Cardiac muscle cell (in vitro differentiated cells and primary cell): ENCODE measurements at regions not wholly inside any gene's neighbourhood (a gene's known extent, or its start where the extent isn't known, plus 50 kb on each side); places are given as distances from the start of the nearest gene placed in this dataset.
A peak's percentile ranks its signal among the peaks of the same experiment; 100 is the strongest.
"Not testable (repeated sequence)": the region's sequence is repeated elsewhere in the genome, so short reads cannot be mapped to it uniquely, and the experiment has no call there.

Experiments used
- DNase-seq, 2 donors: peaks; one replicate each; pipeline versions ENCODE4 v3.0.0 to v3.0.0-alpha.2; 2010 to 2017; ENCODE audit warnings: low read depth in 1 of 2, low spot score in 1 of 2
- H3K27ac ChIP-seq: fragments of 200-600 bp; sonication (generic); 2 replicates; pipeline ENCODE4 v1.5.1; 2016
- H3K27me3 ChIP-seq: fragments of 200-600 bp; sonication (generic); 2 replicates; pipeline ENCODE4 v1.6.0; 2016; ENCODE audit warnings: control low read depth
- H3K36me3 ChIP-seq: fragments of 200-600 bp; sonication (generic); 2 replicates; pipeline ENCODE4 v1.5.1; 2016; ENCODE audit warnings: control low read depth
- H3K4me1 ChIP-seq: fragments of 200-600 bp; sonication (generic); 2 replicates; pipeline ENCODE4 v1.8.1; 2017; ENCODE audit warnings: low read depth, mild to moderate bottlenecking, mixed run types
- H3K4me3 ChIP-seq: fragments of 200-600 bp; sonication (generic); 2 replicates; pipeline ENCODE4 v1.5.1; 2016; ENCODE audit warnings: mild to moderate bottlenecking
- H3K9me3 ChIP-seq: fragments of 200-600 bp; sonication (generic); 2 replicates; pipeline ENCODE4 v1.5.1; 2017; ENCODE audit warnings: low read depth, mild to moderate bottlenecking, control low read depth
- CTCF ChIP-seq: IDR thresholded peaks from 2 replicates; pipeline ENCODE4 v1.5.1; 2012; ENCODE audit warnings: low read depth, mild to moderate bottlenecking, low read length

DNA sequence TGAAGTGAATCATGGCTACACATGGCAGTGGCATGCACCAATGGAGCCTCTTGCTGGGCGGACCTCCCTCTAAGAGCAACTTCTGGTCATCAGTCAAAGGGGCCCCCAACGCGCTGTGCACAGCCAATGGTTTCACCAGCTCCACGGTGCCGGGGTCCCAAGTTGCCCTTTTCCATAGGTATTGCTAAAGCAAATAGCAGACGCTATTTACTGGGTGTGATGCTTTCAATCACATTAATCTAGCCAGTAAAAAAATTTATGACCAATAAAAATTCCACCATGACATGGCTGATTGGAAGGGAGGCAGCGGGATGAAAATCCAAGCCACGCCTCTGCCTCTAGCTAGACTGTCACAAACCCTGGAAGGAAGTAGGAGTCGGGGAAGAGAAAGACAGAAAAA lies 680.3 kb upstream of the SOX9 start:
- Histone ChIP-seq H3K4me1 (no peaks in the 10 kb centered on the region), H3K27me3 (no peaks in the 10 kb centered on the region), H3K27ac (no peak overlapping the region), H3K9me3 (no peaks in the 10 kb centered on the region), H3K4me3 (no peak overlapping the region), H3K36me3 (no peaks in the 10 kb centered on the region)
- TF ChIP-seq CTCF = no peak
- DNase-seq = no peak

DNA sequence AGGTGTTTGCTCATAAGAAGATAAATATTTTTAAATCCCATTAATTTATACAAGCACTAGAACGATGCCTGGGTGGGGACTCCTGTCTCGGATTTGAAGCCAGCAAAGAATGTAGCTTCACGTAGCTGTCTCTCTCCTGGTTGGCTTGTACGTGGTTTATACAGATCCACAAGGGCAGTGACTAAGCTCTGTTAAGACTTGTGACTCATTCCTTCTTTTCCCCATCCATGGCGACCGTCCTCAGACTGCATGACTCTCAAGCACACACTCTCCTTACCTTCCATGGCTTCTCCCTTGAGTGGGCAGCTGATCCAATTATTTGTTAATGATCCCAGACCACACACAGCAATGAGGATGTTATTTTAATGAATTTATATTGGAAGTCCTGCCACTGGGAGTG lies 679.7 kb upstream of the SOX9 start:
- no peak overlapping the region for H3K27ac ChIP-seq
- no peak for TF ChIP-seq CTCF

GRCh38 chr17:71444078-71444477 lies 676.7 kb upstream of the SOX9 start:
- H3K9me3 ChIP-seq = no peaks in the 10 kb centered on the region
- no peaks in the 10 kb centered on the region for H3K27me3 ChIP-seq
- H3K27ac ChIP-seq = no peak overlapping the region
- H3K4me3 ChIP-seq = no peak overlapping the region
- H3K36me3 ChIP-seq = no peaks in the 10 kb centered on the region
- no peaks in the 10 kb centered on the region for H3K4me1 ChIP-seq
- TF ChIP-seq CTCF = no peak
- no peak for DNase-seq

More for the DNA sequence above, 679.7 kb upstream of the SOX9 start:
- no peaks in the 10 kb centered on the region for H3K9me3 ChIP-seq
- H3K4me3 ChIP-seq = no peak overlapping the region
- H3K27me3 ChIP-seq = no peaks in the 10 kb centered on the region
- peak in 1 of 2 donors; percentile 57 for DNase-seq
- no peaks in the 10 kb centered on the region for H3K36me3 ChIP-seq
- no peaks in the 10 kb centered on the region for H3K4me1 ChIP-seq

- Histone ChIP-seq H3K27me3 (no peaks in the 10 kb centered on the region), H3K9me3 (no peaks in the 10 kb centered on the region), H3K27ac (no peak overlapping the region), H3K4me1 (no peaks in the 10 kb centered on the region), H3K36me3 (no peaks in the 10 kb centered on the region), H3K4me3 (no peak overlapping the region)
- DNase-seq = no peak
- TF ChIP-seq CTCF = no peak
Measured at GRCh38 chr17:71446645-71447437, 674.0 kb upstream of the SOX9 start.

- no peak for TF ChIP-seq CTCF
- H3K27ac ChIP-seq = no peak overlapping the region
Measured at GRCh38 chr17:71447644-71448043, 673.2 kb upstream of the SOX9 start.

GRCh38 chr17:71450657-71451056 lies 670.2 kb upstream of the SOX9 start:
- H3K4me3 ChIP-seq, H3K4me1 ChIP-seq, H3K27me3 ChIP-seq, H3K27ac ChIP-seq, DNase-seq, H3K9me3 ChIP-seq, H3K36me3 ChIP-seq: not testable (repeated sequence)

More at GRCh38 chr17:71447644-71448043, 673.2 kb upstream of the SOX9 start:
- Histone ChIP-seq H3K27me3 (no peaks in the 10 kb centered on the region), H3K36me3 (no peaks in the 10 kb centered on the region), H3K4me3 (no peak overlapping the region), H3K4me1 (no peaks in the 10 kb centered on the region), H3K9me3 (no peaks in the 10 kb centered on the region)
- no peak for DNase-seq
